ENCODE measurements at regions not wholly inside any gene's neighbourhood (a gene's known extent, or its start where the extent isn't known, plus 50 kb on each side); places are given as distances from the start of the nearest gene placed in this dataset.

- intact Hi-C loops (cut with micrococcal nuclease): no loop called here
- H3K27me3 Mint-ChIP-seq (ENCODE audit: low read depth in 3 of 3): peaks cover 0 to 1% (median 0%) of the 10 kb centered on the region in 3 donors
- H3K36me3 ChIP-seq (replicated peaks in 1 of 2; ENCODE audit: control insufficient read depth in 1 of 2, insufficient read depth in 2 of 2, low read length in 2 of 2): no peaks in the 10 kb centered on the region
- no peak overlapping the region for H3K27ac ChIP-seq (ENCODE audit: low read depth in 1 of 2, low read length in 2 of 2)
- H3K9ac ChIP-seq (ENCODE audit: insufficient read depth, low read length, poor library complexity, severe bottlenecking): no peak overlapping the region
- H3K4me2 ChIP-seq (replicated peaks; ENCODE audit: extremely low read depth, low read length, poor library complexity, severe bottlenecking): no peak overlapping the region
- H3K4me1 Mint-ChIP-seq: no peaks in the 10 kb centered on the region
- peak overlapping the region in 1 of 7 donors; percentile 70 for H3K27ac Mint-ChIP-seq
- no peaks in the 10 kb centered on the region for H3K27me3 ChIP-seq (ENCODE audit: control insufficient read depth in 2 of 2, insufficient read depth in 2 of 2, low read length in 2 of 2)
- no peak for DNase-seq
- no peaks in the 10 kb centered on the region for H4K20me1 ChIP-seq (ENCODE audit: insufficient read depth, low read length)
- TF ChIP-seq CTCF (IDR thresholded peaks at IDR 0.05): no peak
- WGBS (ENCODE audit: insufficient coverage): no CpG with 5 or more reads among the region's 2 CpGs
- H3K4me3 Mint-ChIP-seq: no peak overlapping the region
- H3K79me2 ChIP-seq (ENCODE audit: insufficient read depth, low read length): no peaks in the 10 kb centered on the region
- no peak overlapping the region for H2AFZ ChIP-seq (ENCODE audit: insufficient read depth, low read depth, low read length, poor library complexity, severe bottlenecking)
- peaks cover 9 to 10% of the 10 kb centered on the region in 2 donors for H3K9me3 ChIP-seq (replicated peaks in 1 of 2; ENCODE audit: control insufficient read depth in 1 of 2, insufficient read depth in 1 of 2, low read length in 2 of 2)
- H3K9me3 Mint-ChIP-seq: peaks cover 15 to 24% (median 20%) of the 10 kb centered on the region in 7 donors
- no peaks in the 10 kb centered on the region for H3K36me3 Mint-ChIP-seq
- H3K4me1 ChIP-seq (ENCODE audit: control insufficient read depth in 1 of 2, insufficient read depth in 2 of 2, low read length in 2 of 2): no peaks in the 10 kb centered on the region
- H3K4me3 ChIP-seq (replicated peaks in 1 of 3; ENCODE audit: low read depth in 2 of 3, low read length in 3 of 3): no peak overlapping the region
These were observed 356.4 kb upstream of the PRICKLE1 start for GRCh38 chr12:42945927-42946326.

- H2AFZ ChIP-seq (ENCODE audit: insufficient read depth, low read depth, low read length, poor library complexity, severe bottlenecking): no peak overlapping the region
- no peaks in the 10 kb centered on the region for H3K36me3 ChIP-seq (replicated peaks in 1 of 2; ENCODE audit: control insufficient read depth in 1 of 2, insufficient read depth in 2 of 2, low read length in 2 of 2)
- WGBS (ENCODE audit: insufficient coverage): 100% methylated on average over 1 of the region's 2 CpGs
- H3K4me2 ChIP-seq (replicated peaks; ENCODE audit: extremely low read depth, low read length, poor library complexity, severe bottlenecking): no peak overlapping the region
- Mint-ChIP-seq H3K4me3 (no peak overlapping the region), H3K9me3 (peaks cover 16 to 25% (median 22%) of the 10 kb centered on the region in 7 donors), H3K27ac (no peak overlapping the region), H3K36me3 (no peaks in the 10 kb centered on the region), H3K27me3 (ENCODE audit: low read depth in 3 of 3) (peaks cover 0 to 1% (median 0%) of the 10 kb centered on the region in 3 donors), H3K4me1 (no peaks in the 10 kb centered on the region)
- H4K20me1 ChIP-seq (ENCODE audit: insufficient read depth, low read length): no peaks in the 10 kb centered on the region
- no peak overlapping the region for H3K27ac ChIP-seq (ENCODE audit: low read depth in 1 of 2, low read length in 2 of 2)
- no peaks in the 10 kb centered on the region for H3K27me3 ChIP-seq (ENCODE audit: control insufficient read depth in 2 of 2, insufficient read depth in 2 of 2, low read length in 2 of 2)
- H3K4me1 ChIP-seq (ENCODE audit: control insufficient read depth in 1 of 2, insufficient read depth in 2 of 2, low read length in 2 of 2): no peaks in the 10 kb centered on the region
- no peak overlapping the region for H3K9ac ChIP-seq (ENCODE audit: insufficient read depth, low read length, poor library complexity, severe bottlenecking)
- H3K79me2 ChIP-seq (ENCODE audit: insufficient read depth, low read length): no peaks in the 10 kb centered on the region
- intact Hi-C loops (cut with micrococcal nuclease): no loop called here
- no peak overlapping the region for H3K4me3 ChIP-seq (replicated peaks in 1 of 3; ENCODE audit: low read depth in 2 of 3, low read length in 3 of 3)
- peaks cover 9 to 10% of the 10 kb centered on the region in 2 donors for H3K9me3 ChIP-seq (replicated peaks in 1 of 2; ENCODE audit: control insufficient read depth in 1 of 2, insufficient read depth in 1 of 2, low read length in 2 of 2)
- no peak for TF ChIP-seq CTCF (IDR thresholded peaks at IDR 0.05)
- DNase-seq: no peak
These were observed 355.0 kb upstream of the PRICKLE1 start for GRCh38 chr12:42944516-42944915.
